Astrocyte (in vitro differentiated cells and primary cell): ENCODE measurements at regions not wholly inside any gene's neighbourhood (a gene's known extent, or its start where the extent isn't known, plus 50 kb on each side); places are given as distances from the start of the nearest gene placed in this dataset.
"Not testable (repeated sequence)": the region's sequence is repeated elsewhere in the genome, so short reads cannot be mapped to it uniquely, and the experiment has no call there.

Experiments
- CTCF ChIP-seq: IDR thresholded peaks from 2 replicates; pipeline ENCODE4 v1.5.1; 2011; ENCODE audit warnings: low read depth, mild to moderate bottlenecking, inconsistent platforms, low read length, moderate library complexity; ENCODE audit not compliant: insufficient read depth
- EZH2 ChIP-seq: IDR thresholded peaks from 2 replicates; pipeline ENCODE4 v1.6.1; 2012; ENCODE audit warnings: mild to moderate bottlenecking, low read length, inconsistent platforms; ENCODE audit not compliant: insufficient read depth

GRCh38 chr13:74260420-74260819 lies 126.2 kb upstream of the KLF12 start:
- TF ChIP-seq CTCF, EZH2: not testable (repeated sequence)
